KMS-11 (cell line): ENCODE measurements at regions not wholly inside any gene's neighbourhood (a gene's known extent, or its start where the extent isn't known, plus 50 kb on each side); places are given as distances from the start of the nearest gene placed in this dataset.

Source experiments
- H2AFZ ChIP-seq: fragments of 200-600 bp; sonication (generic); 2 replicates; pipeline ENCODE4 v1.6.1; 2016; ENCODE audit warnings: antibody characterized with exemption, mixed run types, low read depth
- H3K27ac ChIP-seq: fragments of 200-600 bp; sonication (generic); 2 replicates; pipeline ENCODE4 v1.6.1; 2016; ENCODE audit warnings: mild to moderate bottlenecking, mixed run types
- H3K27me3 ChIP-seq: fragments of 200-600 bp; sonication (generic); 2 replicates; pipeline ENCODE4 v1.6.1; 2017; ENCODE audit warnings: mild to moderate bottlenecking, low read depth, mixed run types, moderate library complexity; ENCODE audit not compliant: insufficient read depth
- H3K36me3 ChIP-seq: fragments of 200-600 bp; sonication (generic); 2 replicates; pipeline ENCODE4 v1.6.1; 2017; ENCODE audit warnings: mild to moderate bottlenecking, mixed run types; ENCODE audit not compliant: insufficient read depth
- H3K4me1 ChIP-seq: fragments of 200-600 bp; sonication (generic); 2 replicates; pipeline ENCODE4 v1.6.1; 2016; ENCODE audit warnings: mild to moderate bottlenecking, low read depth, mixed run types; ENCODE audit not compliant: poor library complexity, severe bottlenecking
- H3K4me2 ChIP-seq: fragments of 200-600 bp; sonication (generic); 2 replicates; pipeline ENCODE4 v1.7.0; 2016; ENCODE audit warnings: mild to moderate bottlenecking, mixed run types
- H3K4me3 ChIP-seq: fragments of 200-600 bp; sonication (generic); IDR thresholded peaks from 2 replicates; pipeline ENCODE4 v1.6.1; 2017; ENCODE audit warnings: low read depth, low read length, mixed read lengths; ENCODE audit not compliant: insufficient read depth
- H3K79me2 ChIP-seq: fragments of 200-600 bp; sonication (generic); 2 replicates; pipeline ENCODE4 v1.6.1; 2016; ENCODE audit warnings: low read depth, mixed run types; ENCODE audit not compliant: insufficient read depth
- H3K9ac ChIP-seq: fragments of 200-600 bp; sonication (generic); 2 replicates; pipeline ENCODE4 v1.6.1; 2016; ENCODE audit warnings: mild to moderate bottlenecking, mixed run types
- H4K20me1 ChIP-seq: fragments of 200-600 bp; sonication (generic); 2 replicates; pipeline ENCODE4 v1.6.1; 2016; ENCODE audit warnings: mild to moderate bottlenecking, mixed run types; ENCODE audit not compliant: insufficient read depth
- TF ChIP-seq, protein P1 (sequence below): fragments of 200-600 bp; sonication (generic); conservative IDR thresholded peaks from 2 replicates; pipeline ENCODE4 v1.6.1; 2017; ENCODE audit warnings: low read depth, mild to moderate bottlenecking, antibody characterized with exemption, low read length, moderate library complexity, mixed read lengths

DNA sequence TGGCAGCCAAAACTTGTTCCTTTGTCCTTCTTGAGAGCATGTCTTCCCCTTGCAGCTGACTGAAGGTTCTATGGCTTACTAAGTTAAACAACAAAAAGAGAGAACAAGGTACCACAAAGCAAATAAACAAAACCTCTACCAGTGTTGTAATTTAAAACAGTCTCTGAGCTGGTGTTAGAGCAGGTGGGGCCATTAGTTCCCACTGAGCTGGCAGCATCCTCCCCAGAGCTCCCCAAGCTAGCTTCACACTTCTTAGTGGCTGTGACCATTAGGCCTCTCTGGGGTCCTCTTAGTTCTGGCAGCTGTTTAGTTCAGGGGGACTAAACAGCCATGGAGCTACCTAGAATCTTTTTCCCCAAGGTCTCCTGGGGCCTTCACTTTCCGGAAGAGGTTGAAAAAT lies 128.6 kb upstream of the ELL2 start:
- Histone ChIP-seq H2AFZ (no peak overlapping the region), H3K27ac (no peak overlapping the region), H3K4me2 (no peak overlapping the region), H3K79me2 (no peaks in the 10 kb centered on the region), H3K27me3 (no peaks in the 10 kb centered on the region), H3K4me3 (no peak overlapping the region), H4K20me1 (no peaks in the 10 kb centered on the region), H3K9ac (no peak overlapping the region), H3K36me3 (no peaks in the 10 kb centered on the region), H3K4me1 (no peaks in the 10 kb centered on the region)
- TF ChIP-seq, protein P1, sequence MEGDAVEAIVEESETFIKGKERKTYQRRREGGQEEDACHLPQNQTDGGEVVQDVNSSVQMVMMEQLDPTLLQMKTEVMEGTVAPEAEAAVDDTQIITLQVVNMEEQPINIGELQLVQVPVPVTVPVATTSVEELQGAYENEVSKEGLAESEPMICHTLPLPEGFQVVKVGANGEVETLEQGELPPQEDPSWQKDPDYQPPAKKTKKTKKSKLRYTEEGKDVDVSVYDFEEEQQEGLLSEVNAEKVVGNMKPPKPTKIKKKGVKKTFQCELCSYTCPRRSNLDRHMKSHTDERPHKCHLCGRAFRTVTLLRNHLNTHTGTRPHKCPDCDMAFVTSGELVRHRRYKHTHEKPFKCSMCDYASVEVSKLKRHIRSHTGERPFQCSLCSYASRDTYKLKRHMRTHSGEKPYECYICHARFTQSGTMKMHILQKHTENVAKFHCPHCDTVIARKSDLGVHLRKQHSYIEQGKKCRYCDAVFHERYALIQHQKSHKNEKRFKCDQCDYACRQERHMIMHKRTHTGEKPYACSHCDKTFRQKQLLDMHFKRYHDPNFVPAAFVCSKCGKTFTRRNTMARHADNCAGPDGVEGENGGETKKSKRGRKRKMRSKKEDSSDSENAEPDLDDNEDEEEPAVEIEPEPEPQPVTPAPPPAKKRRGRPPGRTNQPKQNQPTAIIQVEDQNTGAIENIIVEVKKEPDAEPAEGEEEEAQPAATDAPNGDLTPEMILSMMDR = no peak

DNA sequence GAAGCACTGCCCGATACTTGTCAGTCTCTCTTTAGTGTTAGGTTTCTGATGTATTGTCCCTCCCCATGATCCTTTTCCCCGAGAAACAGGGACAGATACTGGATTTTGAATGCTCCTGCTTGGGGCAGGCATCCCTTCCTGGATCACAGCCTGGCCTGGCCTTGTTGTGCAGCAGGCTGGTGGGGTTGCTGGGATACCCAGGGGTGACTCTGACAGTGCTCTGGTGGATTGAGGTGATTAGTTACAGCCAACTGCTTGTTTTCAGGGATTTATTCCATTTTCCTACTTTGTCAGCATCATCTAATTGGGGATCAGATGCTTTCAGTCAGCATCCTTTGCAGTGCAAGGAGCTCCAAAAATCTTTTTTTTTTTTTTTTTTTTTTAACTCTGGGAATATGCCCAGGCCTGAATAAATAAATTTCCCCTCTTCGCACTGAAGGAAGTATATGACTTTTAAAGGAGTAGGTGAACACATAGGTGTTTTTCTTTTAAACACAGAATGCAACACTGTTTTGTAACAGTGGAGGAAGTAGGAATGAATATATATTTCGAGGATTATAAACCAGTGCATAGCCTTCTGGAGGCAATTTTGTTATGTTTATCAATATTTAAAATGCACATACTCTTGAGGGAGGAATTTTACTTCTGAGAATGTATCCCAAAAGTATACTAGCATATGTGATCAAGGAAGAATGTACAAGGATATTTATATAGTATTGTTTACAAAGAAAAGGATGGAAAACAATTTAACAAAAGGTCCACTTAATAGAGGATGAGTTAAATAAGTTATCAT lies 127.3 kb upstream of the ELL2 start:
- no peaks in the 10 kb centered on the region for H3K27me3 ChIP-seq
- no peak overlapping the region for H3K4me2 ChIP-seq
- H3K27ac ChIP-seq = no peak overlapping the region
- TF ChIP-seq, protein P1 = no peak
- no peak overlapping the region for H3K9ac ChIP-seq
- H3K4me3 ChIP-seq = no peak overlapping the region
- H2AFZ ChIP-seq = no peak overlapping the region
- H3K36me3 ChIP-seq = no peaks in the 10 kb centered on the region
- no peaks in the 10 kb centered on the region for H4K20me1 ChIP-seq
- no peaks in the 10 kb centered on the region for H3K79me2 ChIP-seq
- no peaks in the 10 kb centered on the region for H3K4me1 ChIP-seq

DNA sequence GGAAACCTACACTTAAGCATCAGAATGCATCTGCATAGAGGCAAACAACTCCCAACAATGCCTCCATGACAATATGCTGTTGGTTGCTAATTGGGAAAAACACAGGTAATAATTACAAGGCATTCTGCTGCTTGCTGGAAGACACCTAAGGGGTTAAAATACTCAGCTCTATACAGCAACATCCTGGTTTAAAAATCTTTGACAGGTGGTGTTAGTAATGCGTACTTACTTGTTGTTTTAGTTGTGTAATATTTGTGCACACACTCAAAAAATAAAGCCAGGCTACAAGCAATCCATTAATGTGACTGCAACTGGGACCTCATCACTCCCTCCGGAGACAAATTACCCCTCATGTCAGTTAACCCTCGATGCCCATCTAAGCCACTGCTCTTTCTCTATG lies 126.3 kb upstream of the ELL2 start:
- TF ChIP-seq, protein P1 = no peak
- Histone ChIP-seq H3K27ac (no peak overlapping the region), H4K20me1 (no peaks in the 10 kb centered on the region), H3K79me2 (no peaks in the 10 kb centered on the region), H3K4me3 (no peak overlapping the region), H3K4me1 (no peaks in the 10 kb centered on the region), H2AFZ (no peak overlapping the region), H3K27me3 (no peaks in the 10 kb centered on the region), H3K9ac (no peak overlapping the region), H3K4me2 (no peak overlapping the region), H3K36me3 (no peaks in the 10 kb centered on the region)

DNA sequence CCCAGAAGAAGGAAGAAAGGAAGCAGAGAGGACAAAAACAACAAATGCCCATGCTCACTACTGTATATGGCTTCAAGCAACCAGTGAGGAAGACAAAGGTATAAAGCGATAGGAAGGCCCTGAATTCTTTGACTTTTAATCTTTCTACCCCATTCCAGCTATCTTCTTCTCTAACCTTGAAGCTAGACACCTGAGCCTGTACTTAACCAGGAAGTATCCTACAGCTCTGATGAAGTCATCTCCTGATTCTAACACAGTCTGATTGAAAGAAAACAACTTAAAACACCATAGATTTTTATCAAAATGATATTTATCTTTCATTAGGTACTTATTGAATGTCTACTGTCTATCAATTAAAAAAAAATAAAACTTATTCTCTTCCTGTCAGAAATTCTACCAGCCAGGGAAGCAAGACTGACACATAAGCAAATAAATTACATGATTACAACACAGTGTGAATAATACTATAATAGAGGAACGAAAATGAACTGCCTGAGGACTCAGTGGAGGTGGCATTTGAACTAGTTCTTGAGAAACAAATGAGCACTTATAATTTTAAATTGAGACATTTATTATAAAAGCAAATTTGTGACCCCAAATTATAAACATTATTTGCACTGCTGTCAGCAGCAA lies 123.3 kb upstream of the ELL2 start:
- no peaks in the 10 kb centered on the region for H4K20me1 ChIP-seq
- H2AFZ ChIP-seq = no peak overlapping the region
- H3K4me1 ChIP-seq = no peaks in the 10 kb centered on the region
- no peak overlapping the region for H3K4me3 ChIP-seq
- no peak overlapping the region for H3K27ac ChIP-seq
- no peak overlapping the region for H3K4me2 ChIP-seq
- H3K9ac ChIP-seq = no peak overlapping the region
- TF ChIP-seq, protein P1 = no peak
- no peaks in the 10 kb centered on the region for H3K79me2 ChIP-seq
- no peaks in the 10 kb centered on the region for H3K36me3 ChIP-seq
- H3K27me3 ChIP-seq = no peaks in the 10 kb centered on the region
